GM19193 (cell line): ENCODE measurements at regions not wholly inside any gene's neighbourhood (a gene's known extent, or its start where the extent isn't known, plus 50 kb on each side); places are given as distances from the start of the nearest gene placed in this dataset.

Experiments
- POLR2A ChIP-seq: IDR thresholded peaks from 4 replicates; pipeline ENCODE4 v1.6.1; 2011; ENCODE audit not compliant: insufficient read depth, insufficient read length; ENCODE audit errors: extremely low read depth

- TF ChIP-seq POLR2A: no peak
These were observed 628.1 kb downstream of the LMO4 start for GRCh38 chr1:87956750-87957149.

GRCh38 chr1:87957331-87957730 lies 628.7 kb downstream of the LMO4 start:
- no peak for TF ChIP-seq POLR2A

GRCh38 chr1:87958201-87958600 lies 629.5 kb downstream of the LMO4 start:
- TF ChIP-seq POLR2A: no peak

GRCh38 chr1:87958716-87959115 lies 630.0 kb downstream of the LMO4 start:
- no peak for TF ChIP-seq POLR2A

DNA sequence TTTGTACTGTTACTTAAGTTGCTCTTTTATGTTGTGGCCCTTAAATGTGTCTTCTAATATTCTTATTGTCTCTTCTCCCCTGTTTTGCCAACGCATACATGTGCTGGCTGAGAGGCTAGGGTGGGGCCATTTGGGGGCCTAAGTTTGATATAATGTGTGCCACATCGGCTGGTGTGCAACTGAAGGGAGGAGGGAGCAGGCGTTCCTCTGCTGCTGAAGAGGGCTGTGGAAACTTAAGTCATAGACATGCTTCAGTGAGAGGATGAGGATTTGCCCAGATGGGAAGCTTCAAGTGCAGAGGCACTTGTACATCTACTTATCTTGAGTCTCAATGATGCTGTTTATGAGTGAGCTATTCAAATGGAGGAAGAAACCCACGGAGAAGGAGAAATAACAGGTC lies 630.6 kb downstream of the LMO4 start:
- no peak for TF ChIP-seq POLR2A

DNA sequence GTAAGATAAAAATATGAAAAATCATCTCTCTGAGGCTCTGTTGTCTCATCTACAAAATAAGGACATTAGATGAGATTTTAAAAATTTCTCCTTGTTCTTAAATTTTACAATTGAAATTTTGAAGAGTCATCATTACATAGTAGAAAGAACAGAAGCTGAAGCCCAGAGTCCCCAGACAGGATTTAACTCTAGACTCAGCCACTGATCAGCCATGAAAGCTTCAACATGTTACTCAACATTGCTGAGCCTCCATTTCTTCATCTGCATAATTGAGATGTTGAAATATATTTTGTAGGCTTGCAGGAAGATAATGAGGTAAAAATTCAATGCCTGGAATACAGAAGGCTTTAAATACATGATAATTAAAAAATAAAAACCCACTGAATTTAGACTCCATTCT lies 633.3 kb downstream of the LMO4 start:
- TF ChIP-seq POLR2A: no peak

- TF ChIP-seq POLR2A: no peak
These were observed 634.9 kb downstream of the LMO4 start for GRCh38 chr1:87963556-87963955.

DNA sequence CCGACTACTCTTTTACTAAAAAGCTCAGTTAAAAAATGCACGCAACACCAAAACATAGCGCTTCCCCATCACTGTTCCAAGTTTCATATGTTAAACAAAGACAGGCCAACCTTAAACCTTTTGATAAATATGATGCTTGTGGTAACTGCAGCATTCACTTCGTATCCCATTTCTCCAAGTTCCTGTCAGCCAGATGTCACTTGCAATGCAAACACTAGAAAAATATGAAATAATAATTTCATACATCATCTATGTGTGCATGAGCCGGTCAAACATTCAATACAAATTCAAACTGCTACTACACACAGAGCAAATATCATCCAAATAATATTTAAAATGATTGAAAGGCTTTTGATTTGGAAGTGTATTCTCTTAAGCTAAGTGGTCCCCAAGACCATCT lies 636.5 kb downstream of the LMO4 start:
- TF ChIP-seq POLR2A: no peak

GRCh38 chr1:87968197-87968955 lies 639.7 kb downstream of the LMO4 start:
- no peak for TF ChIP-seq POLR2A

GRCh38 chr1:87969040-87969439 lies 640.4 kb downstream of the LMO4 start:
- TF ChIP-seq POLR2A: no peak

GRCh38 chr1:87972811-87973210 lies 644.1 kb downstream of the LMO4 start:
- no peak for TF ChIP-seq POLR2A

- TF ChIP-seq POLR2A: no peak
These were observed 645.2 kb downstream of the LMO4 start for GRCh38 chr1:87973896-87974295.

DNA sequence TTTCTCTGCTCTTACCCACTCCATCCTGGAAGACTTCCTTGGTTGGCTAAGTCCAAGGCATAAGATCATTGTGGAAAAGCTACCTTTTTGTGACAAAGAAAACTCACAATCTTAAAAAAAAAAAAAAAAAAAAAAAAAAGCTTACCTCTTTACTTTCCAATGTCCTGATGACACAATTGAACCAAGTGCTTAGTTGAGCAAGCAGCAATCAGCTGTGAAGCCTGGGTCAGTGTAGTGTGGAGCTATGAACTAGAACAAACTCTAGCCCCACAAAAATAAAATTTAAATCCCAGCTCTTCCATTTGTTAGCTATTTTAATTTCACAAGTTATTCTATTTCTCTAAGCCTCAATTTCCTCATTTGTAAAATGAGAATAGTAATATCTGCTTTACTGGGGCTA lies 647.6 kb downstream of the LMO4 start:
- no peak for TF ChIP-seq POLR2A

- no peak for TF ChIP-seq POLR2A
These were observed 648.5 kb downstream of the LMO4 start for GRCh38 chr1:87977145-87977544.

DNA sequence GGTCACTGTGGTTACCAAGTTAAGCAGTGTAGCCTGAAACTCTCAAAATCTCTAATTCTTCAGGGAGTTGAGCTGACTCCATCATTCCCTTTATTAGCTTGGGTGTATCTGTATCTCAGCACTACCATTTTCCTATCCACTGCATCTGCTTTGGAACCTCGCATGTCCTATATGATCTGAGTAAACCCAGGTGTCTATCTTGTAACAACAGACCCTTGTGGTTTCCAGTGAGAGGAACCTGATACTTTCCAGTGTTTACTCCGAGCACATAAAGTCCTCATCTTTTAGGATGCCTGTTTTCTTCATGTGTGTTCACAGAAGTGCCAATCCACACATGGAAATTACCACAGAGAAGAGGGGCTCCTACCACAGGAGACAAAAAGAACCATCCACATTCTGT lies 650.4 kb downstream of the LMO4 start:
- TF ChIP-seq POLR2A: no peak

GRCh38 chr1:87980494-87980893 lies 651.8 kb downstream of the LMO4 start:
- no peak for TF ChIP-seq POLR2A

- TF ChIP-seq POLR2A: no peak
These were observed 652.7 kb downstream of the LMO4 start for GRCh38 chr1:87981386-87981785.
